ENCODE measurements at regions not wholly inside any gene's neighbourhood (a gene's known extent, or its start where the extent isn't known, plus 50 kb on each side); places are given as distances from the start of the nearest gene placed in this dataset.
"Not testable (repeated sequence)": the region's sequence is repeated elsewhere in the genome, so short reads cannot be mapped to it uniquely, and the experiment has no call there.

- DNase-seq: no peak
Measured at GRCh38 chr3:124617177-124617576, 113.1 kb upstream of the UMPS start.

GRCh38 chr3:124619887-124620599 is 110.2 kb upstream of the UMPS start:
- no peak for DNase-seq

GRCh38 chr3:124620600-124621063 is 109.6 kb upstream of the UMPS start:
- no peak for DNase-seq

GRCh38 chr3:124621498-124621897 is 108.8 kb upstream of the UMPS start:
- no peak for DNase-seq

- no peak for DNase-seq
Measured at GRCh38 chr3:124625074-124625473, 105.2 kb upstream of the UMPS start.

- no peak for DNase-seq
Measured at GRCh38 chr3:124627501-124627908, 102.7 kb upstream of the UMPS start.

GRCh38 chr3:124628863-124629262 is 101.4 kb upstream of the UMPS start:
- DNase-seq: no peak

GRCh38 chr3:124629497-124629896 is 100.8 kb upstream of the UMPS start:
- DNase-seq: no peak

- no peak for DNase-seq
Measured at GRCh38 chr3:124630960-124631359, 99.3 kb upstream of the UMPS start.

- no peak for DNase-seq
Measured at GRCh38 chr3:124631727-124632126, 98.5 kb upstream of the UMPS start.

- DNase-seq: no peak
Measured at GRCh38 chr3:124632566-124633140, 97.6 kb upstream of the UMPS start.

- DNase-seq: no peak
Measured at GRCh38 chr3:124633524-124633923, 96.7 kb upstream of the UMPS start.

- no peak for DNase-seq
Measured at GRCh38 chr3:124634210-124635168, 95.8 kb upstream of the UMPS start.

GRCh38 chr3:124635169-124635539 is 95.1 kb upstream of the UMPS start:
- no peak for DNase-seq

GRCh38 chr3:124636101-124636862 is 94.0 kb upstream of the UMPS start:
- no peak for DNase-seq

GRCh38 chr3:124636863-124637296 is 93.4 kb upstream of the UMPS start:
- no peak for DNase-seq

- no peak for DNase-seq
Measured at GRCh38 chr3:124639406-124640237, 90.6 kb upstream of the UMPS start.

GRCh38 chr3:124640635-124641306 is 89.5 kb upstream of the UMPS start:
- DNase-seq: no peak

- DNase-seq: no peak
Measured at GRCh38 chr3:124643453-124643852, 86.8 kb upstream of the UMPS start.

- DNase-seq: not testable (repeated sequence)
Measured at GRCh38 chr3:124646186-124646585, 84.1 kb upstream of the UMPS start.

GRCh38 chr3:124648551-124648950 is 81.7 kb upstream of the UMPS start:
- peak; percentile 77 for DNase-seq
